ENCODE measurements at regions not wholly inside any gene's neighbourhood (a gene's known extent, or its start where the extent isn't known, plus 50 kb on each side); places are given as distances from the start of the nearest gene placed in this dataset.

GRCh38 chr22:47238690-47239473, 476.4 kb downstream of the TBC1D22A start:
- no peak for DNase-seq (ENCODE audit: extremely low read depth, low read depth)
- H3K4me3 ChIP-seq (replicated peaks; ENCODE audit: low read depth, low read length): no peak overlapping the region
- TF ChIP-seq CTCF (IDR thresholded peaks at IDR 0.05; ENCODE audit: low read depth, low read length, missing control alignments): no peak

GRCh38 chr22:47237890-47238480, 475.5 kb downstream of the TBC1D22A start:
- DNase-seq (ENCODE audit: extremely low read depth, low read depth): no peak
- H3K4me3 ChIP-seq (replicated peaks; ENCODE audit: low read depth, low read length): no peak overlapping the region
- TF ChIP-seq CTCF (IDR thresholded peaks at IDR 0.05; ENCODE audit: low read depth, low read length, missing control alignments): no peak

GRCh38 chr22:47236718-47237117, 474.3 kb downstream of the TBC1D22A start:
- no peak for DNase-seq (ENCODE audit: extremely low read depth, low read depth)
- TF ChIP-seq CTCF (IDR thresholded peaks at IDR 0.05; ENCODE audit: low read depth, low read length, missing control alignments): no peak
- H3K4me3 ChIP-seq (replicated peaks; ENCODE audit: low read depth, low read length): no peak overlapping the region

- no peak for TF ChIP-seq CTCF (IDR thresholded peaks at IDR 0.05; ENCODE audit: low read depth, low read length, missing control alignments)
- DNase-seq (ENCODE audit: extremely low read depth, low read depth): no peak
- H3K4me3 ChIP-seq (replicated peaks; ENCODE audit: low read depth, low read length): no peak overlapping the region
Observed at GRCh38 chr22:47236161-47236560, 473.7 kb downstream of the TBC1D22A start.

GRCh38 chr22:47233316-47234243, 471.1 kb downstream of the TBC1D22A start:
- no peak for DNase-seq (ENCODE audit: extremely low read depth, low read depth)
- H3K4me3 ChIP-seq (replicated peaks; ENCODE audit: low read depth, low read length): no peak overlapping the region
- no peak for TF ChIP-seq CTCF (IDR thresholded peaks at IDR 0.05; ENCODE audit: low read depth, low read length, missing control alignments)

- no peak overlapping the region for H3K4me3 ChIP-seq (replicated peaks; ENCODE audit: low read depth, low read length)
- TF ChIP-seq CTCF (IDR thresholded peaks at IDR 0.05; ENCODE audit: low read depth, low read length, missing control alignments): no peak
- DNase-seq (ENCODE audit: extremely low read depth, low read depth): no peak
Observed at GRCh38 chr22:47232753-47233152, 470.3 kb downstream of the TBC1D22A start.
